ENCODE measurements at regions not wholly inside any gene's neighbourhood (a gene's known extent, or its start where the extent isn't known, plus 50 kb on each side); places are given as distances from the start of the nearest gene placed in this dataset.

- Histone ChIP-seq H3K36me3 (replicated peaks; ENCODE audit: insufficient read depth, low read length) (no peaks in the 10 kb centered on the region), H3K9me2 (replicated peaks; ENCODE audit: insufficient read depth, low read length) (no peaks in the 10 kb centered on the region), H3K4me2 (ENCODE audit: low read depth, low read length) (no peak overlapping the region), H4K20me1 (ENCODE audit: insufficient read depth, low read length) (no peaks in the 10 kb centered on the region), H3K27me3 (replicated peaks; ENCODE audit: insufficient read depth, low read length) (peaks cover 75% of the 10 kb centered on the region), H2AFZ (ENCODE audit: low read length) (no peak overlapping the region), H3K4me1 (ENCODE audit: low read length) (no peaks in the 10 kb centered on the region), H3K27ac (ENCODE audit: low read length) (no peak overlapping the region), H3K9ac (ENCODE audit: low read length) (no peak overlapping the region), H3K79me2 (ENCODE audit: low read length) (no peaks in the 10 kb centered on the region), H3K4me3 (ENCODE audit: low read length) (no peak overlapping the region), H3F3A (ENCODE audit: insufficient read depth, low read length) (no peaks in the 10 kb centered on the region), H3K9me3 (replicated peaks; ENCODE audit: insufficient read depth, low read length) (no peaks in the 10 kb centered on the region)
- TF ChIP-seq EZH2phosphoT487 (IDR thresholded peaks at IDR 0.05; ENCODE audit: low read length): no peak
- no peak for TF ChIP-seq CTCF (IDR thresholded peaks at IDR 0.05; ENCODE audit: low read length)
- TF ChIP-seq EZH2 (optimal IDR thresholded peaks at IDR 0.05; ENCODE audit: low read depth, low read length): no peak
- DNase-seq: no peak
These were observed 56.0 kb upstream of the EN2 start for GRCh38 chr7:155401884-155402283.

- H3K4me2 ChIP-seq (ENCODE audit: low read depth, low read length): no peak overlapping the region
- no peaks in the 10 kb centered on the region for H3F3A ChIP-seq (ENCODE audit: insufficient read depth, low read length)
- no peak overlapping the region for H3K9ac ChIP-seq (ENCODE audit: low read length)
- no peak for TF ChIP-seq EZH2 (optimal IDR thresholded peaks at IDR 0.05; ENCODE audit: low read depth, low read length)
- TF ChIP-seq EZH2phosphoT487 (IDR thresholded peaks at IDR 0.05; ENCODE audit: low read length): no peak
- TF ChIP-seq CTCF (IDR thresholded peaks at IDR 0.05; ENCODE audit: low read length): no peak
- no peak for DNase-seq
- no peaks in the 10 kb centered on the region for H4K20me1 ChIP-seq (ENCODE audit: insufficient read depth, low read length)
- no peak overlapping the region for H3K27ac ChIP-seq (ENCODE audit: low read length)
- H3K79me2 ChIP-seq (ENCODE audit: low read length): no peaks in the 10 kb centered on the region
- H3K9me2 ChIP-seq (replicated peaks; ENCODE audit: insufficient read depth, low read length): no peaks in the 10 kb centered on the region
- H3K4me3 ChIP-seq (ENCODE audit: low read length): no peak overlapping the region
- no peaks in the 10 kb centered on the region for H3K36me3 ChIP-seq (replicated peaks; ENCODE audit: insufficient read depth, low read length)
- H3K27me3 ChIP-seq (replicated peaks; ENCODE audit: insufficient read depth, low read length): peaks cover 75% of the 10 kb centered on the region
- H2AFZ ChIP-seq (ENCODE audit: low read length): no peak overlapping the region
- no peaks in the 10 kb centered on the region for H3K4me1 ChIP-seq (ENCODE audit: low read length)
- H3K9me3 ChIP-seq (replicated peaks; ENCODE audit: insufficient read depth, low read length): no peaks in the 10 kb centered on the region
These were observed 55.0 kb upstream of the EN2 start for GRCh38 chr7:155402941-155403340.

GRCh38 chr7:155404976-155405375 is 53.0 kb upstream of the EN2 start:
- H3K27ac ChIP-seq (ENCODE audit: low read length): no peak overlapping the region
- no peaks in the 10 kb centered on the region for H3K79me2 ChIP-seq (ENCODE audit: low read length)
- no peaks in the 10 kb centered on the region for H3F3A ChIP-seq (ENCODE audit: insufficient read depth, low read length)
- H3K9me3 ChIP-seq (replicated peaks; ENCODE audit: insufficient read depth, low read length): no peaks in the 10 kb centered on the region
- no peaks in the 10 kb centered on the region for H4K20me1 ChIP-seq (ENCODE audit: insufficient read depth, low read length)
- H3K4me1 ChIP-seq (ENCODE audit: low read length): no peaks in the 10 kb centered on the region
- H3K4me2 ChIP-seq (ENCODE audit: low read depth, low read length): no peak overlapping the region
- no peak for DNase-seq
- H3K4me3 ChIP-seq (ENCODE audit: low read length): no peak overlapping the region
- H3K9ac ChIP-seq (ENCODE audit: low read length): no peak overlapping the region
- no peak for TF ChIP-seq EZH2 (optimal IDR thresholded peaks at IDR 0.05; ENCODE audit: low read depth, low read length)
- no peak for TF ChIP-seq CTCF (IDR thresholded peaks at IDR 0.05; ENCODE audit: low read length)
- TF ChIP-seq EZH2phosphoT487 (IDR thresholded peaks at IDR 0.05; ENCODE audit: low read length): no peak
- no peak overlapping the region for H2AFZ ChIP-seq (ENCODE audit: low read length)
- no peaks in the 10 kb centered on the region for H3K36me3 ChIP-seq (replicated peaks; ENCODE audit: insufficient read depth, low read length)
- peaks cover 66% of the 10 kb centered on the region for H3K27me3 ChIP-seq (replicated peaks; ENCODE audit: insufficient read depth, low read length)
- no peaks in the 10 kb centered on the region for H3K9me2 ChIP-seq (replicated peaks; ENCODE audit: insufficient read depth, low read length)

Measured in MM.1S (cell line).